ENCODE measurements at regions not wholly inside any gene's neighbourhood (a gene's known extent, or its start where the extent isn't known, plus 50 kb on each side); places are given as distances from the start of the nearest gene placed in this dataset.
"Not testable (repeated sequence)": the region's sequence is repeated elsewhere in the genome, so short reads cannot be mapped to it uniquely, and the experiment has no call there.

GRCh38 chr3:5767304-5767703 lies 579.8 kb downstream of the EDEM1 start:
- DNase-seq, result no peak

- no peak for DNase-seq
Observed at GRCh38 chr3:5768281-5768945, 580.9 kb downstream of the EDEM1 start.

GRCh38 chr3:5769825-5770224 lies 582.3 kb downstream of the EDEM1 start:
- DNase-seq, result no peak

GRCh38 chr3:5774337-5774736 lies 586.8 kb downstream of the EDEM1 start:
- no peak for DNase-seq

GRCh38 chr3:5775100-5775499 lies 587.6 kb downstream of the EDEM1 start:
- DNase-seq, result not testable (repeated sequence)

- DNase-seq, result no peak
Observed at GRCh38 chr3:5784690-5785089, 597.2 kb downstream of the EDEM1 start.

GRCh38 chr3:5787861-5788488 lies 600.5 kb downstream of the EDEM1 start:
- no peak for DNase-seq

- DNase-seq, result no peak
Observed at GRCh38 chr3:5788496-5788895, 601.0 kb downstream of the EDEM1 start.

- no peak for DNase-seq
Observed at GRCh38 chr3:5791558-5791957, 604.1 kb downstream of the EDEM1 start.

- DNase-seq, result no peak
Observed at GRCh38 chr3:5796541-5796940, 609.0 kb downstream of the EDEM1 start.

- no peak for DNase-seq
Observed at GRCh38 chr3:5798809-5799208, 611.3 kb downstream of the EDEM1 start.

GRCh38 chr3:5799398-5799797 lies 611.9 kb downstream of the EDEM1 start:
- DNase-seq, result no peak

GRCh38 chr3:5800965-5801364 lies 613.5 kb downstream of the EDEM1 start:
- DNase-seq, result no peak

- no peak for DNase-seq
Observed at GRCh38 chr3:5806192-5806591, 618.7 kb downstream of the EDEM1 start.

- no peak for DNase-seq
Observed at GRCh38 chr3:5809586-5810246, 622.2 kb downstream of the EDEM1 start.

- no peak for DNase-seq
Observed at GRCh38 chr3:5811016-5811415, 623.5 kb downstream of the EDEM1 start.

- no peak for DNase-seq
Observed at GRCh38 chr3:5813521-5813920, 626.0 kb downstream of the EDEM1 start.

- DNase-seq, result no peak
Observed at GRCh38 chr3:5822843-5823242, 635.3 kb downstream of the EDEM1 start.

- no peak for DNase-seq
Observed at GRCh38 chr3:5826467-5826866, 639.0 kb downstream of the EDEM1 start.

GRCh38 chr3:5828251-5828650 lies 640.7 kb downstream of the EDEM1 start:
- DNase-seq, result no peak

- no peak for DNase-seq
Observed at GRCh38 chr3:5840056-5840455, 652.5 kb downstream of the EDEM1 start.

- no peak for DNase-seq
Observed at GRCh38 chr3:5841599-5841998, 654.1 kb downstream of the EDEM1 start.

- no peak for DNase-seq
Observed at GRCh38 chr3:5846261-5846660, 658.8 kb downstream of the EDEM1 start.

- no peak for DNase-seq
Observed at GRCh38 chr3:5861151-5861550, 673.6 kb downstream of the EDEM1 start.

All from SW 1271 (cell line).